GM21423 (cell line): ENCODE measurements at regions not wholly inside any gene's neighbourhood (a gene's known extent, or its start where the extent isn't known, plus 50 kb on each side); places are given as distances from the start of the nearest gene placed in this dataset.

ENCODE experiments used
- ATAC-seq: cut with Tn5 transposase; IDR thresholded peaks from one replicate; pipeline ENCODE4 v1.9.1; 2021; ENCODE audit warnings: mild to moderate bottlenecking, moderate library complexity; ENCODE audit not compliant: unreplicated experiment

GRCh38 chr2:138171244-138171643 is 207.0 kb downstream of the HNMT start:
- no peak for ATAC-seq

- no peak for ATAC-seq
These were observed 210.8 kb downstream of the HNMT start for GRCh38 chr2:138175066-138175465.

GRCh38 chr2:138176862-138177439 is 212.7 kb downstream of the HNMT start:
- no peak for ATAC-seq

GRCh38 chr2:138177693-138178092 is 213.4 kb downstream of the HNMT start:
- no peak for ATAC-seq

GRCh38 chr2:138180692-138181386 is 216.6 kb downstream of the HNMT start:
- no peak for ATAC-seq

GRCh38 chr2:138182250-138182936 is 218.1 kb downstream of the HNMT start:
- no peak for ATAC-seq

GRCh38 chr2:138182937-138183312 is 218.7 kb downstream of the HNMT start:
- no peak for ATAC-seq

- no peak for ATAC-seq
These were observed 219.4 kb downstream of the HNMT start for GRCh38 chr2:138183705-138184104.

GRCh38 chr2:138184428-138184827 is 220.2 kb downstream of the HNMT start:
- ATAC-seq = no peak

- ATAC-seq = no peak
These were observed 221.6 kb downstream of the HNMT start for GRCh38 chr2:138185827-138186226.

GRCh38 chr2:138187221-138187620 is 222.9 kb downstream of the HNMT start:
- ATAC-seq = no peak

GRCh38 chr2:138190999-138191398 is 226.7 kb downstream of the HNMT start:
- ATAC-seq = no peak

GRCh38 chr2:138193416-138194213 is 229.3 kb downstream of the HNMT start:
- ATAC-seq = no peak

- ATAC-seq = no peak
These were observed 237.0 kb downstream of the HNMT start for GRCh38 chr2:138201286-138201685.

GRCh38 chr2:138202762-138203161 is 238.5 kb downstream of the HNMT start:
- no peak for ATAC-seq

- no peak for ATAC-seq
These were observed 241.0 kb downstream of the HNMT start for GRCh38 chr2:138205281-138205680.

- no peak for ATAC-seq
These were observed 243.0 kb downstream of the HNMT start for GRCh38 chr2:138207074-138207930.

GRCh38 chr2:138209009-138209408 is 244.7 kb downstream of the HNMT start:
- no peak for ATAC-seq

- ATAC-seq = no peak
These were observed 246.2 kb downstream of the HNMT start for GRCh38 chr2:138210487-138210886.

GRCh38 chr2:138212434-138212833 is 248.2 kb downstream of the HNMT start:
- ATAC-seq = no peak

GRCh38 chr2:138213084-138213483 is 248.8 kb downstream of the HNMT start:
- no peak for ATAC-seq
